ENCODE measurements at regions not wholly inside any gene's neighbourhood (a gene's known extent, or its start where the extent isn't known, plus 50 kb on each side); places are given as distances from the start of the nearest gene placed in this dataset.

- TF ChIP-seq EZH2 (IDR thresholded peaks at IDR 0.05) (no peak), CTCF (IDR thresholded peaks at IDR 0.05) (no peak)
Measured at GRCh38 chr9:135228983-135229625, 141.6 kb downstream of the OLFM1 start.
